ENCODE measurements at regions not wholly inside any gene's neighbourhood (a gene's known extent, or its start where the extent isn't known, plus 50 kb on each side); places are given as distances from the start of the nearest gene placed in this dataset.

DNA sequence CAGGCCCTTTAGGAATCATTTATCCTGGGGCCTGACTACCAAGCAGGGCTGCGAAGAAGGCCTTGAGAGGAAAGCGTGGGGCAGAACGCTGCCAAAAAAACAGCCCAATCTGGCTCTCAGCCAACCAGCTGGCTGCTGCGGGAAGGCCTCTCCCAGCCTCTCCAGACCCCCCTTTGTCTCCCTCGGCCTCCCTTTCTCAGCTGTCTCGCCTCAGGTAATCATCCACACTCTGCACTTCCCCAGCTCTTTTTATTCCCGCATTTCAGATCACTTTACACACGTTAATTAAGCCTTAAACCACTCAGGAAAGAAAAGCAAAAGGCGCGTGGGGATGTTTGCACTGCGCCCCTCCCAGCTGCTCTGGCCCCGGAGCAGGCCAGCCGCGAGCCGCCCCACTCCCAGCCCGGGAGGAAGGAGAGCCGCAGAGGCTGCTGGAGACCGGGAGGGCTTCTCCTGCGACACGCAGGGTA is 208.2 kb upstream of the FOXN3 start:
- TF ChIP-seq, protein P1, sequence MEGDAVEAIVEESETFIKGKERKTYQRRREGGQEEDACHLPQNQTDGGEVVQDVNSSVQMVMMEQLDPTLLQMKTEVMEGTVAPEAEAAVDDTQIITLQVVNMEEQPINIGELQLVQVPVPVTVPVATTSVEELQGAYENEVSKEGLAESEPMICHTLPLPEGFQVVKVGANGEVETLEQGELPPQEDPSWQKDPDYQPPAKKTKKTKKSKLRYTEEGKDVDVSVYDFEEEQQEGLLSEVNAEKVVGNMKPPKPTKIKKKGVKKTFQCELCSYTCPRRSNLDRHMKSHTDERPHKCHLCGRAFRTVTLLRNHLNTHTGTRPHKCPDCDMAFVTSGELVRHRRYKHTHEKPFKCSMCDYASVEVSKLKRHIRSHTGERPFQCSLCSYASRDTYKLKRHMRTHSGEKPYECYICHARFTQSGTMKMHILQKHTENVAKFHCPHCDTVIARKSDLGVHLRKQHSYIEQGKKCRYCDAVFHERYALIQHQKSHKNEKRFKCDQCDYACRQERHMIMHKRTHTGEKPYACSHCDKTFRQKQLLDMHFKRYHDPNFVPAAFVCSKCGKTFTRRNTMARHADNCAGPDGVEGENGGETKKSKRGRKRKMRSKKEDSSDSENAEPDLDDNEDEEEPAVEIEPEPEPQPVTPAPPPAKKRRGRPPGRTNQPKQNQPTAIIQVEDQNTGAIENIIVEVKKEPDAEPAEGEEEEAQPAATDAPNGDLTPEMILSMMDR (IDR thresholded peaks at IDR 0.05; ENCODE audit: insufficient read depth, low read length, poor library complexity, severe bottlenecking): no peak
- TF ChIP-seq EZH2phosphoT487 (conservative IDR thresholded peaks at IDR 0.05; ENCODE audit: low read length): no peak

Data from SU-DHL-6 (cell line).